ENCODE measurements at regions not wholly inside any gene's neighbourhood (a gene's known extent, or its start where the extent isn't known, plus 50 kb on each side); places are given as distances from the start of the nearest gene placed in this dataset.
"Not testable (repeated sequence)": the region's sequence is repeated elsewhere in the genome, so short reads cannot be mapped to it uniquely, and the experiment has no call there.

- FAIRE-seq (no peak), DNase-seq (ENCODE audit: insufficient read length, low spot score) (no peak)
Observed at GRCh38 chr1:115536279-115536816, 105.4 kb upstream of the VANGL1 start.

GRCh38 chr1:115534106-115534505 lies 107.7 kb upstream of the VANGL1 start:
- FAIRE-seq (no peak), DNase-seq (ENCODE audit: insufficient read length, low spot score) (no peak)

- FAIRE-seq, result no peak
Observed at GRCh38 chr1:115531631-115532264, 110.0 kb upstream of the VANGL1 start.

GRCh38 chr1:115530407-115530806 lies 111.4 kb upstream of the VANGL1 start:
- DNase-seq (ENCODE audit: insufficient read length, low spot score) (no peak), FAIRE-seq (no peak)

More at GRCh38 chr1:115531631-115532264, 110.0 kb upstream of the VANGL1 start:
- no peak for DNase-seq (ENCODE audit: insufficient read length, low spot score)

GRCh38 chr1:115529216-115529897 lies 112.4 kb upstream of the VANGL1 start:
- FAIRE-seq (no peak), DNase-seq (ENCODE audit: insufficient read length, low spot score) (no peak)

GRCh38 chr1:115528336-115528735 lies 113.4 kb upstream of the VANGL1 start:
- not testable (repeated sequence) for DNase-seq (ENCODE audit: insufficient read length, low spot score); FAIRE-seq

- DNase-seq (ENCODE audit: insufficient read length, low spot score) (no peak), FAIRE-seq (no peak)
Observed at GRCh38 chr1:115527746-115528145, 114.0 kb upstream of the VANGL1 start.

GRCh38 chr1:115526900-115527299 lies 114.9 kb upstream of the VANGL1 start:
- FAIRE-seq (no peak), DNase-seq (ENCODE audit: insufficient read length, low spot score) (no peak)

- FAIRE-seq (no peak), DNase-seq (ENCODE audit: insufficient read length, low spot score) (no peak)
Observed at GRCh38 chr1:115524236-115524635, 117.5 kb upstream of the VANGL1 start.

GRCh38 chr1:115522386-115522785 lies 119.4 kb upstream of the VANGL1 start:
- DNase-seq (ENCODE audit: insufficient read length, low spot score), result no peak
- FAIRE-seq, result no peak

GRCh38 chr1:115515270-115515669 lies 126.5 kb upstream of the VANGL1 start:
- DNase-seq (ENCODE audit: insufficient read length, low spot score) (no peak), FAIRE-seq (no peak)

GRCh38 chr1:115510226-115510625 lies 131.5 kb upstream of the VANGL1 start:
- not testable (repeated sequence) for DNase-seq (ENCODE audit: insufficient read length, low spot score)

GRCh38 chr1:115507901-115508300 lies 133.9 kb upstream of the VANGL1 start:
- DNase-seq (ENCODE audit: insufficient read length, low spot score) (no peak), FAIRE-seq (no peak)

More at GRCh38 chr1:115510226-115510625, 131.5 kb upstream of the VANGL1 start:
- FAIRE-seq, result not testable (repeated sequence)

GRCh38 chr1:115506924-115507589 lies 134.7 kb upstream of the VANGL1 start:
- DNase-seq (ENCODE audit: insufficient read length, low spot score), result no peak
- FAIRE-seq, result no peak

GRCh38 chr1:115506518-115506917 lies 135.3 kb upstream of the VANGL1 start:
- DNase-seq (ENCODE audit: insufficient read length, low spot score), result no peak

GRCh38 chr1:115505148-115505571 lies 136.6 kb upstream of the VANGL1 start:
- DNase-seq (ENCODE audit: insufficient read length, low spot score) (no peak), FAIRE-seq (no peak)

More at GRCh38 chr1:115506518-115506917, 135.3 kb upstream of the VANGL1 start:
- no peak for FAIRE-seq

GRCh38 chr1:115502183-115502582 lies 139.6 kb upstream of the VANGL1 start:
- DNase-seq (ENCODE audit: insufficient read length, low spot score); FAIRE-seq: not testable (repeated sequence)

GRCh38 chr1:115501476-115501875 lies 140.3 kb upstream of the VANGL1 start:
- no peak for FAIRE-seq
- no peak for DNase-seq (ENCODE audit: insufficient read length, low spot score)

GRCh38 chr1:115499253-115499652 lies 142.5 kb upstream of the VANGL1 start:
- FAIRE-seq (no peak), DNase-seq (ENCODE audit: insufficient read length, low spot score) (no peak)

GRCh38 chr1:115496904-115497527 lies 144.8 kb upstream of the VANGL1 start:
- DNase-seq (ENCODE audit: insufficient read length, low spot score) (no peak), FAIRE-seq (no peak)

- no peak for DNase-seq (ENCODE audit: insufficient read length, low spot score)
- FAIRE-seq, result no peak
Observed at GRCh38 chr1:115495625-115496024, 146.1 kb upstream of the VANGL1 start.
